HEK293 (cell line): ENCODE measurements at regions not wholly inside any gene's neighbourhood (a gene's known extent, or its start where the extent isn't known, plus 50 kb on each side); places are given as distances from the start of the nearest gene placed in this dataset.

Source experiments
- CTCF ChIA-PET: fragments of 350-600 bp; formaldehyde crosslinking; extraction: SDS; loops from one replicate; lab custom pipeline; 2021; ENCODE audit warnings: antibody characterized with exemption; lab: Yijun Ruan, JAX
- POLR2A ChIA-PET: fragments of 300-600 bp; formaldehyde crosslinking; extraction: SDS; loops from one replicate; lab custom pipeline; 2020; ENCODE audit warnings: antibody characterized with exemption, inconsistent platforms; lab: Yijun Ruan, JAX
- H3K27ac ChIP-seq: fragments of 200-500 bp; sonication (Bioruptor generic); 2 replicates; pipeline ENCODE4 v1.5.1; 2014; ENCODE audit warnings: low read depth, low read length, control low read depth, inconsistent platforms; ENCODE audit errors: extremely low read depth
- H3K36me3 ChIP-seq, 2 experiments: fragments of 200-500 bp in 1 of 2; sonication (Bioruptor generic) in 1 of 2; 1 replicate in 1 of 2; 2 replicates in 1 of 2; pipeline ENCODE4 v1.5.1; 2014 to 2017; ENCODE audit warnings: inconsistent platforms in 2 of 2, low read length in 2 of 2; ENCODE audit not compliant: control insufficient read depth in 2 of 2, insufficient read depth in 1 of 2
- H3K4me1 ChIP-seq: fragments of 200-500 bp; sonication (Bioruptor generic); 2 replicates; pipeline ENCODE4 v1.5.1; 2014; ENCODE audit warnings: mild to moderate bottlenecking, low read length, inconsistent platforms; ENCODE audit not compliant: control insufficient read depth, insufficient read depth
- H3K4me3 ChIP-seq: 2 replicates; pipeline ENCODE4 v1.5.1; 2011; ENCODE audit warnings: low read depth, mild to moderate bottlenecking, control low read depth, low read length, moderate library complexity
- H3K9me3 ChIP-seq: fragments of 200-500 bp; sonication (Bioruptor generic); 2 replicates; pipeline ENCODE4 v1.5.1; 2014; ENCODE audit warnings: low read depth, low read length, inconsistent platforms; ENCODE audit not compliant: control insufficient read depth, insufficient read depth
- KLF8 ChIP-seq: fragments of 450-650 bp; formaldehyde crosslinking; IDR thresholded peaks from 2 replicates; pipeline ENCODE4 v1.5.1; 2016; ENCODE audit warnings: missing biosample characterization, missing genetic modification characterization
- KLF9 ChIP-seq: fragments of 450-650 bp; formaldehyde crosslinking; IDR thresholded peaks from 2 replicates; pipeline ENCODE4 v1.5.1; 2016; ENCODE audit warnings: missing biosample characterization, missing genetic modification characterization, low read depth
- PRDM1 ChIP-seq: fragments of 450-650 bp; formaldehyde crosslinking; IDR thresholded peaks from 2 replicates; pipeline ENCODE4; 2016; ENCODE audit warnings: missing biosample characterization, missing genetic modification characterization
- PRDM6 ChIP-seq: fragments of 450-650 bp; formaldehyde crosslinking; IDR thresholded peaks from 2 replicates; pipeline ENCODE4 v1.5.1; 2017; ENCODE audit warnings: missing biosample characterization, missing genetic modification characterization
- ZBTB17 ChIP-seq: fragments of 450-650 bp; formaldehyde crosslinking; IDR thresholded peaks from 2 replicates; pipeline ENCODE4 v1.5.1; 2016; ENCODE audit warnings: missing biosample characterization, missing genetic modification characterization
- ZNF10 ChIP-seq: fragments of 450-650 bp; formaldehyde crosslinking; IDR thresholded peaks from 2 replicates; pipeline ENCODE4 v1.5.1; 2017; ENCODE audit warnings: missing biosample characterization, missing genetic modification characterization
- ZNF114 ChIP-seq: fragments of 450-650 bp; formaldehyde crosslinking; IDR thresholded peaks from 2 replicates; pipeline ENCODE4 v1.5.0; 2017; ENCODE audit warnings: missing biosample characterization, missing genetic modification characterization
- ZNF121 ChIP-seq: fragments of 450-650 bp; formaldehyde crosslinking; IDR thresholded peaks from 2 replicates; pipeline ENCODE4 v1.5.1; 2016; ENCODE audit warnings: missing biosample characterization, missing genetic modification characterization
- ZNF423 ChIP-seq: fragments of 450-650 bp; formaldehyde crosslinking; IDR thresholded peaks from 2 replicates; pipeline ENCODE4 v1.5.1; 2016; ENCODE audit warnings: missing biosample characterization, missing genetic modification characterization
- ZNF473 ChIP-seq: fragments of 450-650 bp; formaldehyde crosslinking; IDR thresholded peaks from 2 replicates; pipeline ENCODE4 v1.5.1; 2017; ENCODE audit warnings: missing biosample characterization, missing genetic modification characterization
- ZNF585B ChIP-seq: fragments of 450-650 bp; formaldehyde crosslinking; IDR thresholded peaks from 2 replicates; pipeline ENCODE4 v1.5.1; 2016; ENCODE audit warnings: missing biosample characterization, missing genetic modification characterization
- ZNF704 ChIP-seq: fragments of 450-650 bp; formaldehyde crosslinking; IDR thresholded peaks from 2 replicates; pipeline ENCODE4 v1.5.1; 2016; ENCODE audit warnings: missing biosample characterization, missing genetic modification characterization
- ZNF785 ChIP-seq: fragments of 450-650 bp; formaldehyde crosslinking; IDR thresholded peaks from 2 replicates; pipeline ENCODE4 v1.5.1; 2016; ENCODE audit warnings: missing biosample characterization, missing genetic modification characterization
- ZNF830 ChIP-seq: fragments of 450-650 bp; IDR thresholded peaks from 2 replicates; pipeline ENCODE4 v1.5.0; 2018; ENCODE audit warnings: missing biosample characterization, missing genetic modification characterization, low read depth, mild to moderate bottlenecking, moderate library complexity
- TF ChIP-seq, protein P1 (sequence below): fragments of 450-650 bp; formaldehyde crosslinking; IDR thresholded peaks from 2 replicates; pipeline ENCODE4 v1.5.1; 2016; ENCODE audit warnings: missing biosample characterization, missing genetic modification characterization

DNA sequence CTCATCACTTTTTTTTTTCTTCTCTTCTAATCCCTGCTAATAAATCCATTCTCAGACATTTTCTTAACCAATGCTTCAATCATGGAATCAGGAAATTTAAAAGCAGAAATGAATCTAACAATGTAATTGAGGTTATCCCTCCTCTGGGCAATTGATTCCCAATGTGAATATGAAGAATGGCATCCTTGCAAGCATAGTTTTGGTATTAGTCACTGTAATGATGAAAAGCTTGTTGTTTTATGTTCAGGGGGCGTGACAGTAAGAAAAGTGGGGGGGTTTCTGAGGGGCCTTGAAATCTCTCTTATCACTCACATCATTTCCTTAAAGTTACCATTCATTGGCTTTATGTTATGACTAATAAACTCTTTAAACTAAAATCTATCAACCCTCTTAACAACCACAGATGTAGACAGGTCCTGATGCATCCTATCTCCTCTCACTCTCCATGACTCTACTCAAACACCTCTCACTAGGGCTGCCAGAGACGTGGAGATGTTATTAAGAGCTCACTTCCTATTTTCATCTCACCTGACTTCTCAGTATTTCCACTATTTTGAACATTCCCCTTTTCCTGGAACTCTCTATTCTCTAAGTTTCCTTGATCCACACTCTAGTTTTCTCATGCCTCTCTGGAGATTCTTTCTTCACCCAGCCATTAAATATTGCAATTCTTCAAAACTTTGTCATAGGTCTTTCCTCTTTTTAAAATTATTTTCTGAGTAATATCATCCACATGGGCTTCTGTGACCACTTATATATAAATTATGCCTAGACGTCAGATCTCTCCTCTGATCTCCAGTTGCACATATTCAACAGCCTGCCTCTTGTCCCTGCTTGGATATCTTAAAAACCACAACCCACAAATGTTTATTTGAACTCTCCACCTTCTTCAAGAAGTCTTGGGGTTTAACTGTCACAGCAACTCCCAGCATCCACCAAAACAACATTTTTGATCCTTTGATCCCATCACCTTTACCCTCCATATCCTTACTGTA, 332.9 kb downstream of the CDH2 start:
- ChIA-PET POLR2A (no interaction called here), CTCF (interaction anchor here (0.5 kb wide), 1 partner anchor 68 kb away, joined by 3 read pairs; no protein-coding TSS in a partner anchor)
- H3K4me1 ChIP-seq: no peaks in the 10 kb centered on the region

DNA sequence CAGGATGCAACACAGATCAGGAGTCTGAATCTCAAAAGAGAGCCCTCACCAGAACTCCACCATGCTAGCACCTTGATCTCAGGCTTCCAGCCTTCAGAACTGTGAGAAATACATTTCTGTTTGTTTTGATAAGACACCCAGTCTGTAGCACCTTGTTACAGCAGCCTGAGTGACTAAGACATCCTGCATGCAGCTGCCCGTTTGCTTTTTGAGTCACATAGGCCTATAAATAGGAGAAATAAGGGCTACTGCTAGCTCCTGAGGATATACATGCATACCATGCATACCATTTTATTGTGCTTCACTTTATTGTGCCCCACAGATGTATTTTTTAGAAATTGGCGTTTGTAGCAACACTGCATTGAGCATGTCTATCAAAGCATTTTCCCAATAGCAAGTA, 337.8 kb downstream of the CDH2 start:
- CTCF ChIA-PET: interaction anchor here (0.6 kb wide), 2 partner anchors 130 to 230 kb away, joined by 3 to 6 read pairs; no protein-coding TSS in a partner anchor
- TF ChIP-seq ZNF473: no peak
- TF ChIP-seq, all 188 proteins: peak for 0
- H3K9me3 ChIP-seq: no peaks in the 10 kb centered on the region
- H3K27ac ChIP-seq: no peak overlapping the region
- H3K36me3 ChIP-seq: no peaks in the 10 kb centered on the region
- H3K4me1 ChIP-seq: no peaks in the 10 kb centered on the region
- POLR2A ChIA-PET: no interaction called here
- H3K4me3 ChIP-seq: no peak overlapping the region

More for the DNA sequence above, 332.9 kb downstream of the CDH2 start:
- TF ChIP-seq KLF9 (tag by site-specific recombination) (no peak), ZNF114 (tag by site-specific recombination) (no peak), ZBTB17 (tag by site-specific recombination) (no peak), ZNF585B (tag by site-specific recombination) (no peak), KLF8 (tag by site-specific recombination) (no peak)
- TF ChIP-seq, all 188 proteins: peak for 0
- Histone ChIP-seq H3K4me3 (no peak overlapping the region), H3K9me3 (no peaks in the 10 kb centered on the region), H3K27ac (no peak overlapping the region), H3K36me3 (no peaks in the 10 kb centered on the region)

- Histone ChIP-seq H3K27ac (no peak overlapping the region), H3K36me3 (no peaks in the 10 kb centered on the region), H3K9me3 (no peaks in the 10 kb centered on the region), H3K4me1 (no peaks in the 10 kb centered on the region), H3K4me3 (no peak overlapping the region)
- CTCF ChIA-PET: interaction anchor here (0.6 kb wide), 1 partner anchor 130 kb away, joined by 3 read pairs; no protein-coding TSS in a partner anchor
- POLR2A ChIA-PET: no interaction called here
- TF ChIP-seq PRDM1 (tag by site-specific recombination) (no peak), ZNF785 (no peak), ZNF121 (tag by site-specific recombination) (no peak), ZNF423 (no peak), ZNF830 (no peak), PRDM6 (tag by site-specific recombination) (no peak), ZNF704 (tag by site-specific recombination) (no peak), ZBTB17 (tag by site-specific recombination) (no peak), ZNF10 (no peak)
- TF ChIP-seq, protein P1, sequence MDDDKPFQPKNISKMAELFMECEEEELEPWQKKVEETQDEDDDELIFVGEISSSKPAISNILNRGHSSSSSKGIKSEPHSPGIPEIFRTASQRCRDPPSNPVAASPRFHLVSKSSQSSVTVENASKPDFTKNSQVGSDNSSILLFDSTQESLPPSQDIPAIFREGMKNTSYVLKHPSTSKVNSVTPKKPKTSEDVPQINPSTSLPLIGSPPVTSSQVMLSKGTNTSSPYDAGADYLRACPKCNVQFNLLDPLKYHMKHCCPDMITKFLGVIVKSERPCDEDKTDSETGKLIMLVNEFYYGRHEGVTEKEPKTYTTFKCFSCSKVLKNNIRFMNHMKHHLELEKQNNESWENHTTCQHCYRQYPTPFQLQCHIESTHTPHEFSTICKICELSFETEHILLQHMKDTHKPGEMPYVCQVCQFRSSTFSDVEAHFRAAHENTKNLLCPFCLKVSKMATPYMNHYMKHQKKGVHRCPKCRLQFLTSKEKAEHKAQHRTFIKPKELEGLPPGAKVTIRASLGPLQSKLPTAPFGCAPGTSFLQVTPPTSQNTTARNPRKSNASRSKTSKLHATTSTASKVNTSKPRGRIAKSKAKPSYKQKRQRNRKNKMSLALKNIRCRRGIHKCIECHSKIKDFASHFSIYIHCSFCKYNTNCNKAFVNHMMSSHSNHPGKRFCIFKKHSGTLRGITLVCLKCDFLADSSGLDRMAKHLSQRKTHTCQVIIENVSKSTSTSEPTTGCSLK (tag by site-specific recombination): no peak
Measured at GRCh38 chr18:27838225-27838624, 338.7 kb downstream of the CDH2 start.
